H9 (cell line): ENCODE measurements at regions not wholly inside any gene's neighbourhood (a gene's known extent, or its start where the extent isn't known, plus 50 kb on each side); places are given as distances from the start of the nearest gene placed in this dataset.

Experiments
- DNase-seq: peaks from one replicate; pipeline ENCODE4 v3.0.0-alpha.2; 2017
- H2AFZ ChIP-seq: one replicate; pipeline ENCODE4 v1.6.1; 2013; ENCODE audit warnings: mild to moderate bottlenecking, low read length, control low read depth, moderate library complexity
- H2AK5ac ChIP-seq: 2 replicates; pipeline ENCODE4 v1.6.1; 2013; ENCODE audit warnings: low read length, control low read depth, mixed read lengths; ENCODE audit not compliant: insufficient read length
- H2BK120ac ChIP-seq: one replicate; pipeline ENCODE4 v1.6.1; 2013; ENCODE audit warnings: low read depth, mild to moderate bottlenecking, low read length, control low read depth, inconsistent platforms; ENCODE audit not compliant: poor library complexity, severe bottlenecking
- H2BK12ac ChIP-seq: 2 replicates; pipeline ENCODE4 v1.6.1; 2013; ENCODE audit warnings: low read length, control low read depth, mixed read lengths, low read depth; ENCODE audit not compliant: insufficient read length
- H2BK15ac ChIP-seq: 2 replicates; pipeline ENCODE4 v1.6.1; 2013; ENCODE audit warnings: low read depth, low read length, control low read depth
- H2BK20ac ChIP-seq: one replicate; pipeline ENCODE4 v1.6.1; 2013; ENCODE audit warnings: low read depth, mild to moderate bottlenecking, low read length, control low read depth, inconsistent platforms; ENCODE audit not compliant: poor library complexity, severe bottlenecking
- H2BK5ac ChIP-seq: 2 replicates; pipeline ENCODE4 v1.6.1; 2013; ENCODE audit warnings: low read length, control low read depth, mixed read lengths; ENCODE audit not compliant: insufficient read length
- H3K14ac ChIP-seq: 2 replicates; pipeline ENCODE4 v1.6.1; 2013; ENCODE audit warnings: low read length, control low read depth; ENCODE audit not compliant: insufficient read depth
- H3K18ac ChIP-seq: 2 replicates; pipeline ENCODE4 v1.6.1; 2013; ENCODE audit warnings: low read depth, mild to moderate bottlenecking, mixed read lengths, low read length, control low read depth; ENCODE audit not compliant: insufficient read length
- H3K23ac ChIP-seq: 2 replicates; pipeline ENCODE4 v1.6.1; 2013; ENCODE audit warnings: low read length, control low read depth, mixed read lengths, low read depth; ENCODE audit not compliant: insufficient read length
- H3K23me2 ChIP-seq: 2 replicates; pipeline ENCODE4 v1.6.1; 2013; ENCODE audit warnings: low read depth, mild to moderate bottlenecking, mixed read lengths, low read length, control low read depth; ENCODE audit not compliant: insufficient read length, poor library complexity, severe bottlenecking
- H3K27ac ChIP-seq: 2 replicates; pipeline ENCODE4 v1.5.1; 2013; ENCODE audit warnings: low read length, control low read depth, mixed read lengths, low read depth; ENCODE audit not compliant: insufficient read length
- H3K27me3 ChIP-seq: 2 replicates; pipeline ENCODE4 v1.6.1; 2013; ENCODE audit warnings: low read length, control low read depth, inconsistent platforms; ENCODE audit not compliant: insufficient read depth
- H3K4ac ChIP-seq: 2 replicates; pipeline ENCODE4 v1.6.1; 2013; ENCODE audit warnings: low read depth, mild to moderate bottlenecking, control low read depth, inconsistent platforms, low read length, moderate library complexity
- H3K4me1 ChIP-seq: 2 replicates; pipeline ENCODE4 v1.6.1; 2013; ENCODE audit warnings: low read length, control low read depth, inconsistent platforms; ENCODE audit not compliant: insufficient read depth
- H3K4me2 ChIP-seq: 2 replicates; pipeline ENCODE4 v1.6.1; 2013; ENCODE audit warnings: low read length, control low read depth, mixed read lengths; ENCODE audit not compliant: insufficient read length, insufficient read depth
- H3K56ac ChIP-seq: 2 replicates; pipeline ENCODE4 v1.6.1; 2013; ENCODE audit warnings: low read depth, mild to moderate bottlenecking, mixed read lengths, low read length, control low read depth; ENCODE audit not compliant: insufficient read length
- H3K79me1 ChIP-seq: 2 replicates; pipeline ENCODE4 v1.6.1; 2013; ENCODE audit warnings: low read depth, mild to moderate bottlenecking, moderate library complexity, low read length, control low read depth, inconsistent platforms; ENCODE audit not compliant: insufficient read depth, poor library complexity, severe bottlenecking
- H3K79me2 ChIP-seq: 2 replicates; pipeline ENCODE4 v1.6.1; 2013; ENCODE audit warnings: low read length, control low read depth, inconsistent platforms; ENCODE audit not compliant: insufficient read depth
- H3K9ac ChIP-seq: 2 replicates; pipeline ENCODE4 v1.6.1; 2013; ENCODE audit warnings: low read length, control low read depth, mixed read lengths; ENCODE audit not compliant: insufficient read length; ENCODE audit errors: extremely low read depth
- H3K9me3 ChIP-seq: one replicate; pipeline ENCODE4 v1.6.1; 2013; ENCODE audit warnings: low read depth, low read length, inconsistent platforms; ENCODE audit not compliant: control insufficient read depth
- H3T11ph ChIP-seq: one replicate; pipeline ENCODE4 v1.6.1; 2013; ENCODE audit warnings: mild to moderate bottlenecking, low read length, control low read depth, inconsistent platforms
- H4K20me1 ChIP-seq: one replicate; pipeline ENCODE4 v1.6.1; 2013; ENCODE audit not compliant: control insufficient read depth, insufficient read length, insufficient read depth
- H4K5ac ChIP-seq: 2 replicates; pipeline ENCODE4 v1.6.1; 2013; ENCODE audit warnings: low read depth, mild to moderate bottlenecking, mixed read lengths, low read length, control low read depth; ENCODE audit not compliant: insufficient read length
- H4K8ac ChIP-seq: replicated peaks from 2 replicates; pipeline ENCODE4 v1.6.1; 2013; ENCODE audit warnings: low read length, control low read depth, mixed read lengths, low read depth; ENCODE audit not compliant: insufficient read length
- H4K91ac ChIP-seq: 2 replicates; pipeline ENCODE4 v1.6.1; 2013; ENCODE audit warnings: low read depth, mild to moderate bottlenecking, moderate library complexity, mixed read lengths, low read length, control low read depth; ENCODE audit not compliant: insufficient read length
- H3K27ac Mint-ChIP-seq, 3 experiments: 2 replicates in 2 of 3; 3 replicates in 1 of 3; pipeline ENCODE4 v1.8.0; 2020 to 2021; ENCODE audit warnings: mixed read lengths in 3 of 3, mild to moderate bottlenecking in 1 of 3, moderate library complexity in 1 of 3
- H3K27me3 Mint-ChIP-seq: 2 replicates; pipeline ENCODE4 v1.8.0; 2021; ENCODE audit warnings: low read depth, mild to moderate bottlenecking, moderate library complexity, mixed read lengths
- H3K36me3 Mint-ChIP-seq, 3 experiments: 2 replicates in 2 of 3; 3 replicates in 1 of 3; pipeline ENCODE4 v1.8.0; 2020 to 2021; ENCODE audit warnings: low read depth in 3 of 3, mixed read lengths in 3 of 3; ENCODE audit not compliant: insufficient read depth in 1 of 3
- H3K4me1 Mint-ChIP-seq, 2 experiments: 2 replicates each; pipeline ENCODE4 v1.8.0; 2020; ENCODE audit warnings: mixed read lengths in 2 of 2
- H3K4me3 Mint-ChIP-seq, 2 experiments: 2 replicates in 1 of 2; 3 replicates in 1 of 2; pipeline ENCODE4 v1.8.0; 2020 to 2021; ENCODE audit warnings: mild to moderate bottlenecking in 2 of 2, mixed read lengths in 2 of 2, moderate library complexity in 1 of 2
- H3K9me3 Mint-ChIP-seq, 2 experiments: 2 replicates in 1 of 2; 3 replicates in 1 of 2; pipeline ENCODE4 v1.8.0; 2020; ENCODE audit warnings: mild to moderate bottlenecking in 2 of 2, mixed read lengths in 2 of 2, moderate library complexity in 1 of 2
- WGBS: extraction: QIAGEN DNeasy Blood & Tissue Kit; methylation state at CpG from one replicate; pipeline ENCODE4 v1.1.7; 2013; ENCODE audit warnings: missing lambda C conversion rate, low lambda C conversion rate, mixed read lengths; ENCODE audit not compliant: insufficient read length; ENCODE audit errors: extremely low coverage; 5-methylcytosine and 5-hydroxymethylcytosine counted together
- TF ChIP-seq, protein P1 (sequence below): fragments of 200-600 bp; sonication (generic); conservative IDR thresholded peaks from 3 replicates; pipeline ENCODE4 v1.8.0; 2021; ENCODE audit warnings: antibody characterized with exemption, mild to moderate bottlenecking

DNA sequence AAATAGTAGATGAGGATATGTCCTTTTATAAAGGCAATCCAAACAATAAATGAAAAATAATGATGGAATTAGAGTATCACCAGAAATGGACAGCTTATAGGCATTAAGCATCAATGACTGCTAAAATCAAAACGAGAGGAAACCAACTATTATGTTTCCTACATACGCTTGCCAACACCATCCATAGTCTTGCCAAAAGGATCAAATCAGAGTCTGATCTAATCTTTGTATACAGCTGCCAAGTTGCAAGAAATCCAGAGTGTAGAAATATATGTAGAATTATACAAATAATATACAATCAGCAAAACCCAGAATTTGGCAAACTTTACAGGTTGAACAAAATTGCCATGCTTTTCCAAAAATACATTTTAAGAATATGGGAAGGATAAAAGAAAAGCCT lies 1661.6 kb downstream of the SLITRK1 start:
- Histone ChIP-seq H3K23ac (no peak overlapping the region), H3T11ph (no peak overlapping the region)

More for the DNA sequence above, 1661.6 kb downstream of the SLITRK1 start:
- Histone ChIP-seq H3K27ac (no peak overlapping the region), H2AK5ac (no peak overlapping the region), H2AFZ (no peak overlapping the region), H3K9me3 (no peaks in the 10 kb centered on the region), H2BK12ac (no peak overlapping the region), H3K4me2 (no peak overlapping the region), H4K20me1 (no peaks in the 10 kb centered on the region), H4K91ac (no peak overlapping the region), H3K56ac (no peak overlapping the region), H3K18ac (no peak overlapping the region), H4K5ac (no peak overlapping the region), H3K27me3 (no peaks in the 10 kb centered on the region), H3K79me2 (no peaks in the 10 kb centered on the region), H4K8ac (no peak overlapping the region), H3K4me1 (no peaks in the 10 kb centered on the region), H3K23me2 (no peaks in the 10 kb centered on the region), H2BK15ac (no peak overlapping the region), H2BK5ac (no peak overlapping the region), H3K9ac (no peak overlapping the region), H3K4ac (no peak overlapping the region), H3K79me1 (no peaks in the 10 kb centered on the region), H3K14ac (no peak overlapping the region), H2BK120ac (no peak overlapping the region), H2BK20ac (no peak overlapping the region)
- WGBS, result no CpG with 5 or more reads among the region's 2 CpGs
- H3K4me1 Mint-ChIP-seq, result no peaks in the 10 kb centered on the region
- H3K4me3 Mint-ChIP-seq, result no peak overlapping the region
- H3K27me3 Mint-ChIP-seq, result no peaks in the 10 kb centered on the region
- no peaks in the 10 kb centered on the region for H3K36me3 Mint-ChIP-seq
- no peak overlapping the region for H3K27ac Mint-ChIP-seq
- DNase-seq, result no peak
- H3K9me3 Mint-ChIP-seq, result peaks cover 3 to 4% of the 10 kb centered on the region in 2 experiments; a peak in 2 of 5 replicates
- TF ChIP-seq, protein P1, sequence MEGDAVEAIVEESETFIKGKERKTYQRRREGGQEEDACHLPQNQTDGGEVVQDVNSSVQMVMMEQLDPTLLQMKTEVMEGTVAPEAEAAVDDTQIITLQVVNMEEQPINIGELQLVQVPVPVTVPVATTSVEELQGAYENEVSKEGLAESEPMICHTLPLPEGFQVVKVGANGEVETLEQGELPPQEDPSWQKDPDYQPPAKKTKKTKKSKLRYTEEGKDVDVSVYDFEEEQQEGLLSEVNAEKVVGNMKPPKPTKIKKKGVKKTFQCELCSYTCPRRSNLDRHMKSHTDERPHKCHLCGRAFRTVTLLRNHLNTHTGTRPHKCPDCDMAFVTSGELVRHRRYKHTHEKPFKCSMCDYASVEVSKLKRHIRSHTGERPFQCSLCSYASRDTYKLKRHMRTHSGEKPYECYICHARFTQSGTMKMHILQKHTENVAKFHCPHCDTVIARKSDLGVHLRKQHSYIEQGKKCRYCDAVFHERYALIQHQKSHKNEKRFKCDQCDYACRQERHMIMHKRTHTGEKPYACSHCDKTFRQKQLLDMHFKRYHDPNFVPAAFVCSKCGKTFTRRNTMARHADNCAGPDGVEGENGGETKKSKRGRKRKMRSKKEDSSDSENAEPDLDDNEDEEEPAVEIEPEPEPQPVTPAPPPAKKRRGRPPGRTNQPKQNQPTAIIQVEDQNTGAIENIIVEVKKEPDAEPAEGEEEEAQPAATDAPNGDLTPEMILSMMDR, result no peak
